Limb (tissue), 2 donors: ENCODE measurements at regions not wholly inside any gene's neighbourhood (a gene's known extent, or its start where the extent isn't known, plus 50 kb on each side); places are given as distances from the start of the nearest gene placed in this dataset.
"Not testable (repeated sequence)": the region's sequence is repeated elsewhere in the genome, so short reads cannot be mapped to it uniquely, and the experiment has no call there.

Experiments
- DNase-seq, 2 donors: peaks; one replicate each; pipeline ENCODE4 v3.0.0-alpha.2; 2016; ENCODE audit errors: extremely low spot score in 2 of 2

- DNase-seq: no peak
Observed at GRCh38 chr2:234725528-234726264, 226.1 kb upstream of the SH3BP4 start.

- DNase-seq: no peak
Observed at GRCh38 chr2:234724850-234725249, 227.0 kb upstream of the SH3BP4 start.

GRCh38 chr2:234723400-234723799 lies 226.5 kb upstream of the ARL4C start:
- no peak for DNase-seq

DNA sequence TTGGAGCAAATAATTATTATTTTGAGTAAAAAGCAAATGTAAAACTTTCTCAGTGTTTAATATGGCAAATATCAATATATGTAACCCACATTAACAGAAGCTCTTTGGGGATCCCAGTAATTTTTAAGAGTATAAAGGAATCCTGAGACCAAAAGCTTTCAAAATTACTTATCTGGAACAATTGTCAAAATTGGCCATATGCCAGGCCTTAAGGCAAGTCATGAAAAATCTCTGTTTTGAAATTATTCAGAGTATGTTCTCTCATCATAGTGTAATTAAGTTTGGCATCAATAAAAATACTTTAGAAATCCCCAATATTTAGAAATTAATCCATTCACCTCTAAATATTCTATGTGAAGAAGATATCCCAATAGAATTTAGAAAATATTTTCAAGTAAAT lies 225.3 kb upstream of the ARL4C start:
- DNase-seq: no peak

DNA sequence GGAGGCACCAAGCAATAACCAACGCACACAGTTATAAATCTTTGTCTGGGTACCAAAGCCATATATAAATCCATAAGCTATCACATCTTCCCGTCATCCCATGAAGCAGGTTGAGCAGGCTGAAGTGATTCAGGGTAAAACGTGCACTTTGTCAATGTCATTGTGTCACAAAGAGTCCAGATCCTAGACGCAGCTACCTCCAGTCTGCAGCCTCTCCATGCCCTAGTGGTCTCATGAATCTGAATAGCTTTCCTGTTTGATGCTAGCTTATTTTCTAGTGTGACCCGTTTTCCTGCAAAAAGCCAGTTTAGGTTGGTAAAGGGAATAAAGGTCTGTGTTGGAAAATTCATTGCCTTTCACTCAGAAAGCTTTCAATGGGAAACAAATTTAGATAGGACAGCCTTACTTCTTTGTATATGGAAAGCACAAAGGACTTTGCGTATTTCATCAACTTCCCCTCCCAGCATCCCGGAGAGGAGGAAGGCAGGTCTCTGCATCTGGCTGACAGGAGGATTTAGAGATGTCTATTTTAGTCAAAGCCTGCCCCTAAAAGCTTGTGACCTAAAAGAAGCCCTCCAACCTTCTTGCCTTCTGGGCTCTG lies 222.3 kb upstream of the ARL4C start:
- no peak for DNase-seq

- no peak for DNase-seq
Observed at GRCh38 chr2:234716271-234716670, 219.4 kb upstream of the ARL4C start.

GRCh38 chr2:234715671-234716250 lies 218.9 kb upstream of the ARL4C start:
- no peak for DNase-seq

GRCh38 chr2:234714711-234715110 lies 217.8 kb upstream of the ARL4C start:
- DNase-seq: no peak

DNA sequence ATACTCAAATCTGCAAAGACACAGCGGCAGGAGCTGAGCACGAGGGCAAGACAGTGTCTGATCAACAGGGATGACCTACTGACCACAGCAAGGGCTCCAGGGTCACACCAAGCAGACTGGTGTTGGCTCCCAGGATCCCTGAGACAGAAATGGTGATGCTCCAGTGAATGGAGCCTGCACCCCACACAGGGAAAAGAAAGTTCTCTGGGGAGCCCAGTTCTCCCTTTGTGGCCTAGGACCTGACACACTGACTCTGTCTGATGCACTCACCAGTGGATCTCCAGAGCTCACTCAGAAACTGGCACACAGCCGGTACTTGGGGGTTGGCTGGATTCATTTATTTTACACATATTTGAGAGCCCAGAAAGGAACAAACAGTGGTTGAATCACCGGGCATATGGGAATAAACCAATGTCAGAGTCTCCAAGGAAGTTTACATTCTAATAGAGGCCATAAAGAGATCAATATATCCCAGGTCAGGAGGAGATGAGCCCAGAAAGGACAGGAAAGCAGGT lies 215.6 kb upstream of the ARL4C start:
- no peak for DNase-seq

DNA sequence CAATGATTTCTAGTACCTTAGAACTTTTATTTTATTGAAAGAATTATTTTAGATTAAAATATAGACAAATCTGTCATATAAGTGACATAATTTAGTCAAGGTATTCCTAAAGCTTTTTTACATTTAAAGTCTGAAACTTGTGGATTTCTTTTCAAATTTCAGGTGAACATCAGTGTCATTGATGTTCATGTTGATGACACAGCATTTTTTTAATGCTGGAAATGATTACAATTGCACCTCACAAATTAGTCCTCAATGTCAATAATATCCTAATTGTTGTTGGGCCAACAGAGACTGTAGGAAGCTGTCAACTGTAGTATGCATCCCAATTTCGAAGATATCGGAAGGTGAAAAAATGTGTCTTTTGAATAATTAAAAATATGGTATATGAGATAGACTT lies 214.4 kb upstream of the ARL4C start:
- no peak for DNase-seq

DNA sequence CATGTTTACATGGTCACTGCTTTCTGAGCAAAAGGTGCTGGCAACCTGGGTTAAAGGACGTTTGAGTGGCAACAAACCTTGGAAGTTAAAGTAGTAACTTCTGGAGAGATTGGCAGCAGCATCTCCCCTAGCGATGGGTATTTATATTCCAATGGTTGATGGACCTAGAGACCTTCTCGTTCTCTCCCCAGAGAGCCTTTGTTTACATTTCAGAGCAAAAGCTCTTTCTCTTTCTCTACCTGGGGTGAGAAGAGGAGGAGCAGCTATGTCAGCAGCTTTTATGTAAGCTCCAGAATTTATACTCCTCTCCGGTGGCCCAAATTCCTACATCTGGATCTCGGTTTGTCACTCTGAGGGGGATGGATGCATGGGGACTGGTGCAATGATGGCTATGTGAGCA lies 213.7 kb upstream of the ARL4C start:
- no peak for DNase-seq

GRCh38 chr2:234710066-234710465 lies 213.2 kb upstream of the ARL4C start:
- no peak for DNase-seq

DNA sequence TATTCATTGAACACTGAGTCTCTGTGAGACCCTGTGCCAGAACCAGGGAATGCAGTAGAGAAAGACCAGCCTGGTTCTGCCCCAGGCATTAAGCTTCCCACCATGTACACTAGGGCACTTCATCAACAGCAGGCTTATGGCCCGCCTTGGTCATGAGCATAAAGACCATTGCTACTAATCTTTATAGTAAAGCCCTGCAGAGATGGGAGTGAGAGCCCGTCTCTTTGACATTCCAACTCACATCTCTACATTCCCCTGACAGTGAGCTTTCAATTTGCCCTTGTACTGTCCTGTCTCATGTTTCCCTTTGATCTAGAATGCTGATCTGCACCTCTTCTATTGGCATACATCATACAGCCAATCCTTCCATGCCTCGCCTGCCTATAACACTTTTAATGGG lies 211.8 kb upstream of the ARL4C start:
- DNase-seq: no peak

GRCh38 chr2:234708091-234708683 lies 211.3 kb upstream of the ARL4C start:
- DNase-seq: no peak

DNA sequence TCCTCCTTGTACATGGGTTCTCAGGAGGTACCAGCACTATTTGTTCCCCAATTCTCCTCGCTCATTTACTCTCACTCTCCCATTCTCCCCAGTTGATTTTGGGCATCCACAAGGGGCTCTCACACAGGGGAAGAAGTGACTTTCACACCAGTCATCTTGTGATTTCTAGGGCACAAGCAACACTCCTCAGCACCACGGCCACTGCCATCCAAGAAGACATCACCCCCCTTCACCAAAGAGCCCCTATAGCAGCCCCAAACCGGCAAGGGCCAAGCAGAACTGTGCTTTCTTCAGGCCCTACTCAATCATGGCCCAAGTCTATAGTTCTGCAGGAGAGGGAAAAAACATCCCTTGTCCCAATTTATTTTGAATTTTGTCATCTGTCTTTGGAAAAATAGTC lies 209.2 kb upstream of the ARL4C start:
- DNase-seq: no peak

DNA sequence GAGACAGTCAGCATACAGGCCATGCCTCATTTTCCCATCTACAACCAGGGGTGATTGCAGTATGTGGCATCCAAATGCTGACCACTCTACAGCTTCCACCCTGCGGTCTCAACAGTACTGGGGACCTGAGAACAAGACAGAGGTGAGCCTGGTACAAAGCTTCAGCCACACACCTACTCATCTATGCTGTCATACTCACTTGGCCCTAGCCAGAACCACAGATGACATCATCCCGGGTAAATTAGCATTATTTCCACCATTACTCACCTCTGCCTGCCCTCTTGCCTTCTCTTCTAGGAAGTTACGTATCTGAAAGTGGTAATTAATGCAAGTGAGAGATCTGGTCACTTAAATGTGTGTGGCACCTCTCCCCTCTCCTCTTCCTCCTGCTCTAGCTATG lies 208.2 kb upstream of the ARL4C start:
- no peak for DNase-seq

DNA sequence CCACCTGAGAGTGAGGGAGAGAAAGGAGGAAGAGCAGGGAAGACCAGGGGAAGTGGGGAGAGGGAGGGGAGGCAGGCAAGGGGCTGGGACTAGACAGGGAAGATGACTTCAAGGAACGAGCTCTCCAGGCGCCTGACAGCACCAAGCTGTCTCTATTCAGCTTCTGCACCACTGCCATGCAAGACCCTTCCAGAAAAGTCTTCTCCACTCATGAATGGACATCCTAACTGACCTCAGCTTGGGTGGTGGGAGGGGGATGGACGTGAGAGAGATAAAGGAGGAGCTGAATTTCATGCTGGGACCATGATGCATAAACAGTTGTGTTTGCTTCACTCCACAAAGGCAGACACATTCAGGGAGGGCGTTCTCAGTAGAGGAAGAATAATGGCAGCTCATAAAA lies 206.4 kb upstream of the ARL4C start:
- no peak for DNase-seq

GRCh38 chr2:234702731-234703225 lies 205.9 kb upstream of the ARL4C start:
- no peak for DNase-seq

- DNase-seq: no peak
Observed at GRCh38 chr2:234701841-234702240, 205.0 kb upstream of the ARL4C start.

DNA sequence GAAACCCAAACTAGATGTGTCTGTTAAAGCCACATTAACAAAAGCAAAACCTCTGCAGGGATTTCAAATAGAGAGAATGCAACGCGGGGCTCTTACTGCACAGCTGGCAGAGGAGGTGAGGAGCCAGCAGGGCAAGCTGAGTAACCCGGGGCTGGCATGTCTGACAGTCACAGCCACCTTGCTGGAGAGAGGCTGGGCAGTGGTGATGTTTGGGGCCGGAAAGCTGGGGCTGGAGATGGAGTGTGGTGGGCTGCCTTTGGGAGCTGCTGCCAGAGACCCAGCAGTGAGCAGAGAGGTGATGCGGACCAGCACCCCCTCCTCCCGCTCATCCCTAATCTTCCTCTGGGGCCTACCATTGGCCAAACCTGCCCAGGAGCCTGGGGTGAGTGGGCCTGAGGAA lies 204.5 kb upstream of the ARL4C start:
- no peak for DNase-seq

DNA sequence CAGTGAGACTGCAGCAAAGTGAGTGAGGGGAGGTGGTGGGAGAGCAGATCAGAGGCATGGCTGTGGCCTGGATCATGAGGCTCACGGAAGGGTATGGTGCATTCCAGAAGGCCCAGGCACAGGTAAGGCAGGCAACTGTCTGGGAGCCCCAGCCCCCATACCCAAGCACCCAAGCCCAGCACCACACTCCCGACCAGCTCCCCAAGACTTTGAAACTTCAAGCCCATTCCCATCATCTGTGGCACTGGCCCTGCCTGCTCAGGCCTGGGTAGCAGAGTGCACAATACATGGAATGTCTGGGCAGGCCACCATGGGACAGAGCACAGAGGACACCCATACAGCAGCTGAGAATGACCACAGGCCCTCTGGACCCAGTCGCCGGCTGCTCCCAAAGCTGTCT lies 202.6 kb upstream of the ARL4C start:
- no peak for DNase-seq

DNA sequence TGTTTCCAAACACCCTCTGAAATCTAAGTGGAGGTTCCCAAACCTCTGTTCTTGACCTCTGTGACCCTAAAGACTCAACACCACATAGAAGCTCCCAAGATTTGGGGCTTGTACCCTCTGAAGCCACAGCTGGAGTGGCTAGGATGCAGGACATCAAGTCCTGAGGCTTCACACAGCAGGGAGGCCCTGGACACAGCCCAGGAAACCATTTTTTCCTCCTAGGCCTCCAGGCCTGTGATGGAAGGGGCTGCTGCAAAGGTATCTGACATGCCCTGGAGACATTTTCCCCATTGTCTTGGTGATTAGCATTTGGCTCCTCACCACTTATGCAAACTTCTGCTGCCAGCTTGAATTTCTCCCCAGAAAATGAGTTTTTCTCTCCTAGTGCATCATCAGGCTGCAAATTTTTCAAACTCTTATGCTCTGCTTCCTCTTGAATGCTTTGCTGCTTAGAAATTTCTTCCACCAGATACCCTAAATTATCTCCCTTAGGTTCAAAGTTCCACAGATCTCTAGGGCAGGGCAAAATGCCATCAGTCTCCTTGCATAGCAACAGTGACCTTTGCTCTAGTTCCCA lies 200.5 kb upstream of the ARL4C start:
- not testable (repeated sequence) for DNase-seq
